ENCODE measurements at regions not wholly inside any gene's neighbourhood (a gene's known extent, or its start where the extent isn't known, plus 50 kb on each side); places are given as distances from the start of the nearest gene placed in this dataset.
"Not testable (repeated sequence)": the region's sequence is repeated elsewhere in the genome, so short reads cannot be mapped to it uniquely, and the experiment has no call there.

DNA sequence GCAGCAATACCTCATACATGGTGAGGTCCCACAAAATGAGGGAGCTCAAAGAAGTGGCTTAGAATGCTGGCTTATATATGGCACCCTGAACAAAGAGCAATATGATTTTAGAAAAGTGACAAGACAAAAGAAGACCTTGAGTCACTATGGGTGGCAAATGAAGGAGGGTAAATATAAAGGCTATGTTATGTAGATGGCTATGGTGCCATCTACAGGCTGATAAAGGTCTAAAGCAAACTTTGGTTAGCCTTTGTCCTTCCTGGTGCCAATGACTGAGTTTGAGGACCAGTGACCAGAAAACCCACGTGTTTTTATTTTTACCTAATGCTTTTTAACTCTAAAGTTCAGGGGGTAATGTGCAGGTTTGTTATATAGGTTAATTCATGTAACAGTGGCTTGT lies 151.8 kb downstream of the CCNG2 start:
- peak in 1 of 2 experiments; percentile 6 for DNase-seq

DNA sequence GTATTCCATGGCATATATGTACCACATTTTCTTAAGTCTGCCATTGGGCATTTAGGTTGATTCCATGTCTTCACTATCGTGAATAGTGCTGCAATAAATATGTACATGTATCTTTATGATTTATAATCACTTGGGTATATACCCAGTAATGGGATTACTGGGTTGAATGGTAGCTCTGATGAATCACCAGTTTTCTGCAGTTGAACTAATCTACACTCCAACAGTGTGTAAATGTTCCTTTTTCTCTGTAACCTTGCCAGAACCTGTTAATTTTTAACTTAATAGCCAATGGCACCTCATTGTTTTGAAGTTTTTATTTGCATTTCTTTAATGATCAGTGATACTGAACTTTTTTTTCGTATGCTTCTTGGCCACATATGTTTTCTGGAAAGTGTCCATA lies 152.5 kb downstream of the CCNG2 start:
- no peak for DNase-seq

DNA sequence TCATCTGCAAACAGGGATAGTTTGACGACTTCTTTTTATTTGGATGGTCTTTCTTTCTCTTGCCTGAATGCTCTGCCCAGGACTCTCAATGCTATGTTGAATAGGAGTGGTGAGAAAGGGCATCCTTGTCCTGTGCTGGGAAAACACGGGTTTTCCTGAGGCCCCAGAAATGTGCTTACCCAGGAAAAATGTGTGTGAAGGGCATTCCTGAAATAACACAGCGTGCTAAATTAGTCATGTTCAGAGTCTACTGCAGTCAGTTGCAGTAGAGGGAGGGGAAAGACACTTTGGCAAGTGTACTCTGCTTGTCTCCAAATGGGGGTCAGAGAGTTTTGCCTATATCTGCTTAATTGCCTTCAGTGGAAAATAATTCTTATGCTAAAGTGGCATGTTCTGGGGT lies 153.9 kb downstream of the CCNG2 start:
- DNase-seq, result no peak

DNA sequence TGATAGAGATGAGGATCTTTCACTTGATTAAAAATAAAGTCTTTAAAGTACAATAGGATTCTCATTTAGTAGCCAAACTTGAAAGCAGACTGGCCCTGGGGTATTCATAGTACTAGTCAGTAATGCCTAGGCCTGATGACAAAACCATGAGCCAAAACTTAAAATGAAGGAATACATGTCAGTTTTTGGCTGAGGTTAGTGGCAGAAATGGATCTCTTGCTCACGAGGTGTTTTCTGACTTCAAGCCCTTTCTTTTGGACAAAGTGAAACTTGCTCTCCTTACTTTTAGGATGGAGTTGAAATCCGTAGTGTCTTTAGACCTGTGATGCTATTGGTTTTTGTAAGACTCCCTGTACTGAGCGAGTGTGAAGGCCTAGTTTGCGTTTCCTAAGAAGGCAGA lies 157.7 kb downstream of the CCNG2 start:
- DNase-seq, result no peak

DNA sequence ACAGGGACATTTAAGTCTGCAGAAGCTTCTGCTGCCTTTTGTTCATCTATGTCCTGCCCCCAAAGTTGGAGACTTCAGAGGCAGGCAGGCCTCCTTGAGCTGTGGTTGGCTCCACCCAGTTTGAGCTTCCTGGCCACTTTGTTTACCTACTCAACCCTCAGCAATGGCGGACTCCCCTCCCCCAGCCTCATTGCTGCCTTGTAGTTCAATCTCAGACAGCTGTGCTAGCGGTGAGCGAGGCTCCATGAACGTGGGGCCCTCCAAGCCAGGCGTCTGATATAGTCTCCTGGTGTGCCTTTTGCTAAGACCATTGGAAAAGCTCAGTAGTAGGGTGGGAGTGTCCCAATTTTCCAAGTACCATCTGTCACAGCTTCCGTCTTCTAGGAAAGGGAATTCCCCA lies 170.1 kb downstream of the CCNG2 start:
- no peak for DNase-seq

DNA sequence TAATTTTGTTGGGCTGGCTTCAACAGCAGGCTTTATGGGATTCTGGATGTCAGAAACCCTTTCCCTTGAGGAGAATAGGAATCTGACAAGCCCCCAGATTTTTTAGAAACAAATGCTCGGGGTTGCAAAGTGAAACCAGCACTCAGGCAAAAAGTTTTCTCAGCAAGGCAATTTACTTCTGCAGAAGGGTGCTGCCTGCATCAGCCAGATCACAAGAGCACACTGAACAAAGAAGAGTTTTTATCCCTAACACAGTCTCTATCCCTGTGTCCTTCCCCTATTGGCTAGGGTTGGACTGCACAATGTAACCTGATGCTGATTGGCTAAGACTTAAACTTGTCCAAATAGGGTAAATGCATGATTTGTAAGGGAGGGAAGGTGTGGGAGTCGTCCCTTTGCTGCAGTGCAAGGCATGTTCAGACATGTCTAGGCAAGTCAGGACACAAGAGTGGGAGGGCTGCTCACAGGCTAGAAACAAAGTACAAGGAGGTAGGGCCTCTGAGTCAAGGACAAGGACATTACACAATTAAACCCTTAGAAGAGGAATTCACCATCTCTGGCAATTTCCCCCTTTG lies 175.8 kb downstream of the CCNG2 start:
- no peak for DNase-seq

DNA sequence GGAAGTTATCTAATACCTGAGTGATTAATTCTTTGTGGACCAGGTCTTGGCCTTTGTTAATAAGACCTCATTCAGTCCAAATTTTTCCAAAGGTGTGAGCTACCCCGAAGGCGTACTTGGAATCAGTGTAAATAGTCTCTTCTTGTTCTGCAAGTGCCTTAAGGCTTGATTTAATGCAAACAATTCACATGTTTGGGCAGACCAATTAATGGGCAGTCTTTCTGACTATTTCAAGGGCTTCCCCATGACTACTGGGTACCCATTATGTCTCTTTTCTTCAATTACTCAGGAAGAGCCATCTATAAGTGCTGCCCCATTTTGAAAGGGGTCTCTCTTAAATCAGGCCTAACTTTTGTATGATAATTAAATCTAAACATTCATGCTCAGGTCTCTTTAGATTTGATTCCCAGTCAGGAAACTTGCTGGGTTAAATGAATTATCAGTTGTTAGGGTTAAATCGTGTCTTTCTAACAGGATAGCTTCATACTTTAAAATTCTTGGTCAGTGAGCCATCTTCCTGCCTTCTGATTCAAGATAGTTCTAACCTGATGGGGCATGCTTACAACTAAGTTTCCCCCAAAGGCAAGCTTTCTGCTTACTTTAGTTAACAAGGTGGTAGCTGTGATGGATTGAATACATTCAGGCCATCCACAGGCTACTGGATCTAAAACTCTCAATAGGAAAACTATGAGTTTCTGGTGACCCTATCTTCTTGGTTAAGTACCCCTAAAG lies 179.6 kb downstream of the CCNG2 start:
- DNase-seq, result no peak

DNA sequence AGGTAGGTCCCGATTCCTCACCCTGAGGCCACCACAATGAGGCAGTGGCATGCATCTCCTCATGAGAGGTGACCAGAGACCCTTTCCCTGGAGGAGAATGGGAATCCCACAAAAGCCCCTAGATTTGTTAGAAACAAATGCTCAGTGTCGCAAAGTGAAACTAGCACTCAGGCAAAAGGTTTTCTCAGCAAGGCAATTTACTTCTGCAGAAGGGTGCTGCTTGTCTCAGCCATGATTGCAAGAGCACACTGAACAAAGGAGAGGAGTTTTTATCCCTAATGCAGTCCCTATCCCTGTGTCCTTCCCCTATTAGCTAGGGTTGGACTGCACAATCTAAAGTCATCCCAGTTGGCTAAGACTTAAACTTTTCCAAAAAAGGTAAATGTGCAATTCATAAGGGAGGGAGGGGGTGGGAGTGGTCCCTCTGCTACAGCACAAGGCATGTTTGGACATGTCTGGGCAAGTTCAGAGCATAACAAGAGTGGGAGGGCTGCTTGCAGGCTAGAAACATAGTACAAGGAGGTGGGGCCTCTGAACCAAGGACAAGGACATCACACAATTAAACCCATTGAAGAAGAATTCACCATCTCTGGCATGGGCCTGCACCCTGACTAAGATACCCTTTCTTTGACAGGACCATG lies 185.3 kb downstream of the CCNG2 start:
- DNase-seq, result no peak

DNA sequence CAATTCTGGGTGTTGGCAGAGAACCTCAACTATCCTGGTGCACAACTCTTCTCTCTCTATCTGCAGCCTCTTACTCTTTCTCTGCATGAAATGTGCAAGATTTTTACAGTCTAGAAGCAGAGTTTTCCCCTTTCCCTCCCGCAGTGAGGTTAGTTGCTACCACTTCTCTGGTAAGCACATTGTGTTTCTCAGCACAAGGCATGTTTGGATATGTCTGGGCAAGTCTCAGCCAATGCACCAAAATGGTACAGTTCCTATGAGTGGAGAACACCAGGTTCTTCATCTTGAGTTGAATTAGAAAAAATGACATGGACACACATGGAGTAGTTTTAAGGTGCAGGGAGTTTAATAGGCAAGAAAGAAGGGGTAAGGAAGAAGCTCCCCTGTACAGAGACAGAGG lies 187.0 kb downstream of the CCNG2 start:
- DNase-seq, result no peak

DNA sequence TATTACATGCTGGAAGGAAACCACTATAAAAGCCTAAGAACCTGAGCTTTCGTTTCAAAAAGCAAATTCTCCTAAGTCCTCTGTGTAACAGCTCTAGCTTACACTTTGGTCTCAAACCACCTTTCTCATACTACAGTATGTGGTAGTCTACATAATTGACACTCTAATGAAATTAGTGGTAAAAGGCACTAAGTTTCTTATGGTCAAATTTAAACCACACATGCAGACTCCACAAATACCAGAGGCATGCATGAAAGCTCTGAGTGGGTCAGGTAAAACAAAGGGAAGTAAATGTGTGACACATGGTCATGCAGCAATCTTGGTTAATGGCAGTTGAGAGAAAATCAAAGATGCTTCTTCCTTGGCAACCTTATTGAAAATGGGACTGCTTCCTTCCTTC lies 187.8 kb downstream of the CCNG2 start:
- no peak for DNase-seq

DNA sequence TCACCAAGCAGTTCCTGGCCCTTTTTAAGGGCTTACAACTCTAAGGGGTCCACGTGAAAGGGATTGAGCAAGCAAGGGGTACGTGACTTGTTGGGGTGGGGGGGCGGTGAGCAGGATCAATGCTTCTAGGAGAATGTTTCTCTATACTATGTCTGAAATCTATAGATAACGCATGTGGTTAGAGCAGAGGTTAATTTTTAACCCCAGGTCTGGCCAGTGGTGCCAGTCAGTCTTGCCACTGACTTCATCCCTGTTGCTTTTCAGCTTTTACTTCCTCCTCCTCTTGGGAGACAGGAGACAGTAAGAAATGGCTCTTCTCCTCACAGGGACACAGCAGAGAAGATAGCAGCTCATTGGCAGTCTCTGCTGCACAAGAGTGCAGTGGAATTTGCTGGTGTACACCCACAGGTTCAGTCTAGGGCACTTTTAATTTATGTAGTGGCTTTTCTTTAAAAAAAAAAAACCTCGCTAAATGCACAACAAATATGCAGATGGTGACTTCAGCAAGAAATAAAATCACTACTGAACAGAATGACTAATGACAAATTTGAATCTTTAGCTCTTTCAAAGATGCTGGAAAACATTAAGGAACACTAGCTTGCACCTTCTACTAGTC lies 190.5 kb downstream of the CCNG2 start:
- no peak for DNase-seq

DNA sequence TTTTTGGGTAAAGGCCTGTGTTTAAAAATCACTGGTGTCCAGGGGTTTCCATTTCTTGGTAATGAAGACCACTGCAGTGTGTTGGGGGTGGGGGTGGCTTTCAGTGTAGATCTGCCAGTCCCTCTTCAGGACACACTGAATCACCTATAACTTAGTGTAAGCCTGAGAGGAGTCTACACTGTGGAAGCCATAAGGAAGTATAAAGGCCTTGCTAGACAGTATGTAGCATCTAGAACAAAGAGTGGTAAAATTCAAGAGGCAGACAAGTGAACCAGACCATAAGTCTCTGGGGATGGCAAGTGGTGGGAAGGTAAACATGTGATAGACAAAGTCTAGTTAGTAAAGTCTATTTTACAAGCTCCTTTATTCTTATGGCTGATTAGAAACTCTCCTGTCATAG lies 191.8 kb downstream of the CCNG2 start:
- DNase-seq, result no peak

DNA sequence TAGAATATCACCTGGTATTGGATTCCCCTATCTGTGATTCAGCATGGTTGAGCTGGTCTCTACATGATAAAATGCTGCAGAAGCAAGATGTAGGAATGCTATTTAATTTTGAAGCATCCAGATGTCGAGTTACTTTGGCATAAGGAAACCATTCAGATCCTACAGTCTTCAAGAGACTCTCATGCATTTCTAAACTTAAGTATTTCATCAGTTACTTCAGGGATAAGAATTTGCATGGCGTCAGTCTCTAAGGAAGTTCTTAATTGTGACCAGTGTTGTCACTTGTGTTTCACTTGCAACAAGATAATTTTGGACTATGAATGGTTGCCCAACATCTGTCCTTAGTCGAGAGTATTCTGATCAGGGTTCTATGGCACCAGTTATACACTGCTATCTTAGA lies 192.4 kb downstream of the CCNG2 start:
- DNase-seq, result no peak

DNA sequence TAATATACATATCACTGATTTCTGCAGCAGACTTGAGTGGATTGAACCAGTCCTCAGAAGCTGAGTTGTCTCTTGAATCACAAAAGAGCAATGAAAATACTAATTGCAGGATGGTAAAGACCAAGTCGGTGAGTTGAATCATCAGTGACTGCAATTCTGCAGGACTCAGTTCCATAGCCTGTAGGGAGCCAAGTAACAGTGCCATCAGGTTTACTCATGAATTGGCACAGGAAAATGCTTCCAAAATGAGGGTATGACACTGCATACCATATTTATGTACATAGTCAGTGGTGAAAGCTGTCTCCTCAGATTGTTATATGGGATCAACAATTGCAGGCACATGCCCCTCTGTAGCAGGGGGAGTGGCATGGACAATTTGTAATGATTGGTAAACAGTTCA lies 192.8 kb downstream of the CCNG2 start:
- DNase-seq, result peak in 1 of 2 experiments; percentile 9

DNA sequence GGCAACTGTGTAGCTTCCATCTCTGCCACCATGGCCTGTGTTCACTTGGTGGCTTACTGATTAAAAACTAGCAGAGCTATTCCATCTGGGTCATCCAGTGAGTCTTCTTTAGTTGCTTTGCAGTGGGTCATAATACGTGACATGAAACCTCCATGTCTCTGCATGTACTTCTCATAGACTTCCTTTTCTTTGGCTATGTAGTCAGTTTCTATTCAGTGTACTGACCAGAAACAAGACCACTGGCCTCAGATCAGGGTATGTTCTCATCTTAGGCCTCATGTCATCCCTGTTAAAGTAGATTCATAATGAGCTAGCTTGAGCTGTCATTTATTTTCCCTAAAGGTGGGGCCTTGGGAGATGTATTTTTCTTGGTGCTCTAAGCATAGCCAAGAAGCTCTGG lies 195.2 kb downstream of the CCNG2 start:
- DNase-seq, result no peak

DNA sequence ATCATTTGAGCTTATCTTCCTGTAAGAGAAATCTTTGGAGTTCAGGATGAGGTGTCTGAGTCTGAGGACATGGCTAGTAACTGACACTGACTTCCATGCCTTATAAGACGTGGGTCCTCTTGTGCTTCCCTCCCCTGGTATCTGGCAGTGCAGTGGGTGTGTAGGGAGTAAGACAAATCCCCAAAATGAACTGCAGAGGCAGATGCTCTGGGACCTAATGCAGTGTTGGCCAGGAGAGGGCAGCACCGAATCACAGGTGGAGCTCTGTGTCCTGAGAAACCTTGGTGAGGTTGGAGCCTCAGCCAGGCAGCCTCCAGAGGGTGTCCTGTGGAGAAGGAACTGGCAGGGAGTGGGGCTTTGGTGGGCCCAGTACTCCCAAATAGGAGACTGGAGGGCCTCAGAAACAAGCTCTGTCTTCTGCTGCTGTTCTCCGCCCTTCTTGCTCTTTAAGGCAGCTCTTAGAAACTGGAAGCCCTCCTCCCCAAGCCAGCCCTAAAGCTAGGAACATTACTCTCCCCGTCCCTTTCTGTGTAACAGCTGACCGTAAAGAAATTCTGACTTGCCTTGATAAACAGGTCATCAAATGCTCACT lies 196.8 kb downstream of the CCNG2 start:
- DNase-seq, result not testable (repeated sequence)

DNA sequence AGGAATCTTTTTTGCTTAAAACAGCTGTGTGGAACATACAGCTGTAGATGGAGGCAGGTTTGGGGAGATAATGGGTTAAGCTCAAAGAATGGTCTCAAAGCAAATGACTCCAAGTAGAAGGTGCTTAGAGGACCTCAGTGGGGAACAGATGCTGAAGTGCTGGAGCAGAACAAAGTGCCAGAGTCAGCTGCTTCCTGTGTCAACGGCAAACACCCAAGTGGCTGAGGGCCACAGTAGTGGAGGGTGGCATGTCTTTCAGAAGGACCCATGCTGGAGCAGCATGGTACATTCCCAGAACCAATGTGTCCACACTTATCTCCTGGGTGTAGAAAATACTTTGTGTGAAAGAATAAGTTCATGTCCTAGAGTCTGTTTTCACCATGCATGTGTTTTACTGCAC lies 197.5 kb downstream of the CCNG2 start:
- DNase-seq, result no peak

DNA sequence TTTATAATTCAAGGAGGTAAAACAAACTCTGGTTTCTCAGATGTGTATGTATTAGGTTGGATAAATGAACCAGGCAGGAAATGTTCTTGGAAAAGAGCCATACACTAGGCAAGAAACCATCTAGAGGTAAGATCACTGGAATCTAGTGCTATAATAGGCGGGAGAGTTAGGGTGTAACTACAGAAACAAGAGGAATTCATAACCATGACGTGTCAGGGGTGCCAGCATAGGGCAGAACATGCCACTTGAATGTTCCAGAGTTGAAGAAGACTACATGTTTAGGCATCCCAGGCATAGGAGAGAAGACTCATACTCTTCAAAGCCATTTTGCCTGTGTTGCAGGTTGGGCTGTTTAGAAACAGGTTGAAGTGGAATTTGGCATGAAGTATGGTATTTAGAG lies 198.7 kb downstream of the CCNG2 start:
- no peak for DNase-seq

DNA sequence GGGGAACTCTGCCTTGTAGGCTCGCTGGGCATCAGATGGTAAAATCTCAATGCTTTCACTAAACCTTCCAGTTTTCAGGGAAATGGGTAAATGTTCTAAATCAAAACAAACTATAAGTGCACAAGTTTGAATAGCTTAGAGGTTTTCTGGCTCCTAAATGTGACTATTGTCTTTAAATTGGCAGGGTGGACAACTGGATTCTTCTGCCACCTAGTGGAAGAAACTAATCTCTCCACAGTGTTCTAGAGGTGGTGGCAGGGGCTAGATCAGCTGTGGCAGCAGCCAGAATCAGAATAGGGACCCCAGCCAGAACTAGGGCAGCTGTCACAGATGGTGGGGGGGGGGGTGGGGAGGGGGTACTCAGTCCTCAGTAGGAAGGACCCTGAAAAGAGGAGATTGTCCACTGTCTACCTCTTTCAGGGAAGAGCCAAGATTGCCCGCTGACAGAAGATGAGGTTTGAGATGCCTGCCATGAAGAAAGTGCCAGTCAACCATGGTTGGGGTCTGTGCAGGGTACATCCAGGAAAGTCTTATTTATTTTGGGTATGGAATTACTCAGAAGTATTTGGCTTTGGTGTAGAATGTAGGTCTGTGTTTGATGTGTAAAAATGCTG lies 201.4 kb downstream of the CCNG2 start:
- DNase-seq, result peak; percentile 6 to 22

DNA sequence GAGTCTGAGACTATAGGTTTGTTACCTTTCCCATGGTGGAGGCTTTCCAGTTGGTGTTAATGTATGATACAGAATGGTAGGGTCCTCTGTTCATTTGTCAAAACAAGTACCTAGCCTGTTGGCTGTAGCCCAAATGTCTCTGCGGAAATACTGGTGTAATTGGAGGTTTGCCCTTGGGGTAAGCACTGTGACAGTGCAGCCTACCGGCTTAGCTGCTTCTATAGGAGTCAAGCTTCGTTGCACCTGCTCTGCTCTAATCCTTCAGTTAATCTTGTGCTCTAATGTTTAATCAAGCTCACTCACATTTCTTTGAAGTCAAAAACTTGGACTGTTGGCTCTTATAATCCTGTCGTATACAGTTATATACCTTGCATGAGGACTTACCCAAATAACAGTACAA lies 203.4 kb downstream of the CCNG2 start:
- peak; percentile 46 to 58 for DNase-seq

DNA sequence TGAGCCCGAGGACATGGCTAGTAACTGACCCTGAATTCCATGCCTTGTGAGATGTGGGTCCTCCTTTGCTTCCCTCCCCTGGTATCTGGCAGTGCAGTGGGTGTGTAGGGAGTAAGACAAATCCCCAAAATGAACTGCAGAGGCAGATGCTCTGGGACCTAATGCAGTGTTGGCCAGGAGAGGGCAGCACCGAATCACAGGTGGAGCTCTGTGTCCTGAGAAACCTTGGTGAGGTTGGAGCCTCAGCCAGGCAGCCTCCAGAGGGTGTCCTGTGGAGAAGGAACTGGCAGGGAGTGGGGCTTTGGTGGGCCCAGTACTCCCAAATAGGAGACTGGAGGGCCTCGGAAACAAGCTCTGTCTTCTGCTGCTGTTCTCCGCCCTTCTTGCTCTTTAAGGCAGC lies 209.9 kb downstream of the CCNG2 start:
- DNase-seq, result not testable (repeated sequence)

DNA sequence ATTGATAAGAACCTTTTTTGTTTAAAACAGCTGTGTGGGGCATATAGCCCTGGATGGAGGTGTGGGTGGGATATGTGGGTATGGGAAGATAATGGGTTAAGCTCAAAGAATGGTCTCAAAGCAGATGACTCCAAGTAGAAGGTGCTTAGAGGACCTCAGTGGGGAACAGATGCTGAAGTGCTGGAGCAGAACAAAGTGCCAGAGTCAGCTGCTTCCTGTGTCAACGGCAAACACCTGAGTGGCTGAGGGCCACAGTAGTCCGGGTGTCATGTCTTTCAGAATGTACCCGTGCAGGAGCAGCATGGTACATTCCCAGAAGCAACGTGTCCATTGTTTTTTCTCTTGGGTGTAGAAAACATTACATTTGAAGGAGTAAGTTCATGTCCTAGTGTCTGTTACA lies 210.6 kb downstream of the CCNG2 start:
- no peak for DNase-seq

DNA sequence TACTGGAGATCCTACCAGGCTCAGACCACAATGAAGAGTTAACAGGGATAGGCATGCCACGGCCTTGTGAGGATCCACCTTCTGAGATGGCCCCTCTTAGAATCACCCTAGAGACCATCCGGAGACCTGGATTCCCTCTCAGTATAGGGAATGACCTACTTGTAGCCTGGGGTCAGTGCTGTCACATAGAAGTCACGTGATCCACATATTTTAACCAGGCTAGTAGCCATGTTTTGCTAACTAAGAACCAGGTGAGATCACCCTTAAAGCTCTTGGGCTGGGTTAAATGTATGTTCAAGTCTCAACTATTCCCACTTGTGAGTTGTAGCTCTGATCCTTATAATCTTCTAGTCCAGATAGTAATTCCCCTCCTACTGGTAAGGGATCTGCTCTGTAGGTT lies 215.4 kb downstream of the CCNG2 start:
- no peak for DNase-seq

Measured in NCI-H2081 (cell line).